ENCODE measurements at regions not wholly inside any gene's neighbourhood (a gene's known extent, or its start where the extent isn't known, plus 50 kb on each side); places are given as distances from the start of the nearest gene placed in this dataset.

- TF ChIP-seq POLR2A (IDR thresholded peaks at IDR 0.05) (no peak), CTCF (IDR thresholded peaks at IDR 0.05) (no peak)
These were observed 437.2 kb downstream of the SI start for GRCh38 chr3:164641071-164641470.
